ENCODE measurements at regions not wholly inside any gene's neighbourhood (a gene's known extent, or its start where the extent isn't known, plus 50 kb on each side); places are given as distances from the start of the nearest gene placed in this dataset.
"Not testable (repeated sequence)": the region's sequence is repeated elsewhere in the genome, so short reads cannot be mapped to it uniquely, and the experiment has no call there.

- TF ChIP-seq CTCF (conservative IDR thresholded peaks at IDR 0.05); ZFX (IDR thresholded peaks at IDR 0.05): not testable (repeated sequence)
These were observed 51.4 kb upstream of the SFSWAP start for GRCh38 chr12:131659484-131659883.
